Neural crest cell (in vitro differentiated cells): ENCODE measurements at regions not wholly inside any gene's neighbourhood (a gene's known extent, or its start where the extent isn't known, plus 50 kb on each side); places are given as distances from the start of the nearest gene placed in this dataset.

Experiments used
- DNase-seq: peaks from one replicate; pipeline ENCODE4 v3.0.0; 2021; ENCODE audit warnings: low read depth, mixed read lengths, low spot score
- H3K27ac Mint-ChIP-seq: one replicate; pipeline ENCODE4 v1.8.0; 2021; ENCODE audit warnings: mild to moderate bottlenecking, mixed read lengths; ENCODE audit not compliant: unreplicated experiment
- H3K27me3 Mint-ChIP-seq: 2 replicates; pipeline ENCODE4 v1.8.0; 2021; ENCODE audit warnings: low read depth, mild to moderate bottlenecking, mixed read lengths
- H3K36me3 Mint-ChIP-seq: 2 replicates; pipeline ENCODE4 v1.8.0; 2021; ENCODE audit warnings: low read depth, mild to moderate bottlenecking, mixed read lengths
- H3K4me1 Mint-ChIP-seq: 2 replicates; pipeline ENCODE4 v1.8.0; 2021; ENCODE audit warnings: mixed read lengths
- H3K4me3 Mint-ChIP-seq: one replicate; pipeline ENCODE4 v1.8.0; 2021; ENCODE audit warnings: mild to moderate bottlenecking, mixed read lengths
- H3K9me3 Mint-ChIP-seq: 2 replicates; pipeline ENCODE4 v1.8.0; 2021; ENCODE audit warnings: mixed read lengths
- CTCF ChIP-seq: fragments of 200-600 bp; sonication (generic); conservative IDR thresholded peaks from 2 replicates; pipeline ENCODE4 v1.5.0; 2021; ENCODE audit warnings: antibody characterized with exemption, mild to moderate bottlenecking

GRCh38 chr12:30153981-30154380 lies 370.2 kb upstream of the TMTC1 start:
- H3K4me1 Mint-ChIP-seq: no peaks in the 10 kb centered on the region
- H3K36me3 Mint-ChIP-seq: peaks cover 4% of the 10 kb centered on the region
- no peak overlapping the region for H3K27ac Mint-ChIP-seq
- DNase-seq: no peak
- no peak for TF ChIP-seq CTCF
- peaks cover 4% of the 10 kb centered on the region for H3K9me3 Mint-ChIP-seq
- no peaks in the 10 kb centered on the region for H3K27me3 Mint-ChIP-seq
- no peak overlapping the region for H3K4me3 Mint-ChIP-seq

- TF ChIP-seq CTCF: no peak
- Mint-ChIP-seq H3K4me1 (no peaks in the 10 kb centered on the region), H3K9me3 (peaks cover 4% of the 10 kb centered on the region), H3K36me3 (peaks cover 4% of the 10 kb centered on the region), H3K27me3 (no peaks in the 10 kb centered on the region), H3K4me3 (no peak overlapping the region), H3K27ac (no peak overlapping the region)
- DNase-seq: no peak
Observed at GRCh38 chr12:30152705-30153104, 369.0 kb upstream of the TMTC1 start.

GRCh38 chr12:30151831-30152230 lies 368.1 kb upstream of the TMTC1 start:
- no peaks in the 10 kb centered on the region for H3K4me1 Mint-ChIP-seq
- no peak for TF ChIP-seq CTCF
- H3K27ac Mint-ChIP-seq: no peak overlapping the region
- H3K9me3 Mint-ChIP-seq: peaks cover 4% of the 10 kb centered on the region
- H3K27me3 Mint-ChIP-seq: no peaks in the 10 kb centered on the region
- no peak for DNase-seq
- H3K4me3 Mint-ChIP-seq: no peak overlapping the region
- peaks cover 4% of the 10 kb centered on the region for H3K36me3 Mint-ChIP-seq

- peaks cover 11% of the 10 kb centered on the region for H3K4me1 Mint-ChIP-seq
- H3K4me3 Mint-ChIP-seq: no peak overlapping the region
- H3K27me3 Mint-ChIP-seq: no peaks in the 10 kb centered on the region
- TF ChIP-seq CTCF: no peak
- no peak for DNase-seq
- H3K36me3 Mint-ChIP-seq: no peaks in the 10 kb centered on the region
- H3K9me3 Mint-ChIP-seq: no peaks in the 10 kb centered on the region
- no peak overlapping the region for H3K27ac Mint-ChIP-seq
Observed at GRCh38 chr12:30146561-30146960, 362.8 kb upstream of the TMTC1 start.

- no peak for TF ChIP-seq CTCF
- H3K27ac Mint-ChIP-seq: no peak overlapping the region
- peaks cover 11% of the 10 kb centered on the region for H3K4me1 Mint-ChIP-seq
- H3K36me3 Mint-ChIP-seq: no peaks in the 10 kb centered on the region
- no peak for DNase-seq
- H3K4me3 Mint-ChIP-seq: no peak overlapping the region
- no peaks in the 10 kb centered on the region for H3K27me3 Mint-ChIP-seq
- H3K9me3 Mint-ChIP-seq: peaks cover 4% of the 10 kb centered on the region
Observed at GRCh38 chr12:30145684-30146032, 361.9 kb upstream of the TMTC1 start.
